ENCODE measurements at regions not wholly inside any gene's neighbourhood (a gene's known extent, or its start where the extent isn't known, plus 50 kb on each side); places are given as distances from the start of the nearest gene placed in this dataset.
A peak's percentile ranks its signal among the peaks of the same experiment; 100 is the strongest.

GRCh38 chr11:116348226-116348625 lies 424.6 kb downstream of the BUD13 start:
- Histone ChIP-seq H3K4me1 (no peaks in the 10 kb centered on the region), H3K27ac (no peak overlapping the region), H3K36me3 (no peaks in the 10 kb centered on the region), H3K9me3 (no peaks in the 10 kb centered on the region), H3K27me3 (no peaks in the 10 kb centered on the region), H3K4me3 (no peak overlapping the region)
- TF ChIP-seq CTCF (IDR thresholded peaks at IDR 0.05): no peak
- TF ChIP-seq POLR2A (IDR thresholded peaks at IDR 0.05): no peak
- no peak for TF ChIP-seq POLR2AphosphoS5 (IDR thresholded peaks at IDR 0.05; ENCODE audit: insufficient read depth in 1 of 2, low read depth in 1 of 2)
- DNase-seq (ENCODE audit: extremely low spot score in 2 of 2): no peak
- intact Hi-C loops (cut with DNase I): no loop called here

- no peak for DNase-seq (ENCODE audit: extremely low spot score in 2 of 2)
- TF ChIP-seq POLR2AphosphoS5 (IDR thresholded peaks at IDR 0.05; ENCODE audit: insufficient read depth in 1 of 2, low read depth in 1 of 2) (no peak), CTCF (IDR thresholded peaks at IDR 0.05) (no peak), POLR2A (IDR thresholded peaks at IDR 0.05) (no peak)
- intact Hi-C loops (cut with DNase I): no loop called here
- no peaks in the 10 kb centered on the region for H3K27me3 ChIP-seq
- H3K36me3 ChIP-seq: no peaks in the 10 kb centered on the region
- no peak overlapping the region for H3K4me3 ChIP-seq
- H3K4me1 ChIP-seq: no peaks in the 10 kb centered on the region
- no peaks in the 10 kb centered on the region for H3K9me3 ChIP-seq
- no peak overlapping the region for H3K27ac ChIP-seq
Measured at GRCh38 chr11:116345575-116345974, 427.2 kb downstream of the BUD13 start.

DNA sequence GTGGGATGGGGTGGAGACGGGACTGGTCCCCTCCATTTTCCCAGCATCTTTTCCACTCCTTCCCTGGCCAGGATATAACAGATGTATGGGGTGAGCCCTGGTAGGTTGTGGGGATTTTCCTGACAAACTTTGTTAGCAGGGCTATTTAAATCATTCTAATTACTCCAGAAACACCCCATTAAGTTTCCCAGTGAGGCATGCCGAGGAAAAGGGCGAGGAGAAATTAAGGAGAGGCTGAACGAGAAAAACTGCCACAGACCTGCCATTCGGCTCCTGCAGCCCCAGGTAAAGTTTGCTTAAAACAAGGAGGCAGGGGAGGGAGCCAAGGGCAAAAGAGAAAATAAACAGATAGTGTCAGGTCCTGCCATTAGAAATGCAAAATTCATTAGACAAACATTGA lies 428.2 kb downstream of the BUD13 start:
- intact Hi-C loops (cut with DNase I): no loop called here
- H3K9me3 ChIP-seq: no peaks in the 10 kb centered on the region
- no peaks in the 10 kb centered on the region for H3K27me3 ChIP-seq
- H3K36me3 ChIP-seq: no peaks in the 10 kb centered on the region
- DNase-seq (ENCODE audit: extremely low spot score in 2 of 2): no peak
- H3K4me3 ChIP-seq: no peak overlapping the region
- H3K4me1 ChIP-seq: no peaks in the 10 kb centered on the region
- TF ChIP-seq POLR2A (IDR thresholded peaks at IDR 0.05) (no peak), CTCF (IDR thresholded peaks at IDR 0.05) (no peak), POLR2AphosphoS5 (IDR thresholded peaks at IDR 0.05; ENCODE audit: insufficient read depth in 1 of 2, low read depth in 1 of 2) (no peak)
- no peak overlapping the region for H3K27ac ChIP-seq

GRCh38 chr11:116343270-116343669 lies 429.5 kb downstream of the BUD13 start:
- no peaks in the 10 kb centered on the region for H3K36me3 ChIP-seq
- no peaks in the 10 kb centered on the region for H3K4me1 ChIP-seq
- no peak overlapping the region for H3K4me3 ChIP-seq
- no peaks in the 10 kb centered on the region for H3K27me3 ChIP-seq
- TF ChIP-seq POLR2AphosphoS5 (IDR thresholded peaks at IDR 0.05; ENCODE audit: insufficient read depth in 1 of 2, low read depth in 1 of 2) (no peak), CTCF (IDR thresholded peaks at IDR 0.05) (no peak), POLR2A (IDR thresholded peaks at IDR 0.05) (no peak)
- H3K27ac ChIP-seq: no peak overlapping the region
- DNase-seq (ENCODE audit: extremely low spot score in 2 of 2): no peak
- H3K9me3 ChIP-seq: no peaks in the 10 kb centered on the region
- intact Hi-C loops (cut with DNase I): no loop called here

GRCh38 chr11:116342148-116342547 lies 430.6 kb downstream of the BUD13 start:
- Histone ChIP-seq H3K4me3 (no peak overlapping the region), H3K4me1 (no peaks in the 10 kb centered on the region), H3K27me3 (no peaks in the 10 kb centered on the region), H3K9me3 (no peaks in the 10 kb centered on the region), H3K36me3 (no peaks in the 10 kb centered on the region), H3K27ac (no peak overlapping the region)
- intact Hi-C loops (cut with DNase I): no loop called here
- TF ChIP-seq CTCF (IDR thresholded peaks at IDR 0.05): no peak
- TF ChIP-seq POLR2A (IDR thresholded peaks at IDR 0.05): no peak
- TF ChIP-seq POLR2AphosphoS5 (IDR thresholded peaks at IDR 0.05; ENCODE audit: insufficient read depth in 1 of 2, low read depth in 1 of 2): no peak
- peak in 1 of 2 donors; percentile 2 for DNase-seq (ENCODE audit: extremely low spot score in 2 of 2)
